Gastrocnemius medialis (tissue), 4 donors: ENCODE measurements at regions not wholly inside any gene's neighbourhood (a gene's known extent, or its start where the extent isn't known, plus 50 kb on each side); places are given as distances from the start of the nearest gene placed in this dataset.
"Not testable (repeated sequence)": the region's sequence is repeated elsewhere in the genome, so short reads cannot be mapped to it uniquely, and the experiment has no call there.

Source experiments
- ATAC-seq, 2 donors: fragments of 150-250 bp; one replicate each; pipeline ENCODE4 v1.9.1; 2016
- DNase-seq, 2 donors: peaks; one replicate each; pipeline ENCODE4 v3.0.0-alpha.2; 2019
- H3K27ac ChIP-seq, 4 donors: fragments of 200-600 bp; sonication (generic); 1 replicate in 1 of 4; 2 replicates in 3 of 4; pipeline ENCODE4 v1.5.1; 2016 to 2018; ENCODE audit warnings: mild to moderate bottlenecking in 2 of 4, moderate library complexity in 1 of 4
- H3K27me3 ChIP-seq, 3 donors: fragments of 200-600 bp; sonication (generic) in 2 of 3; 1 replicate in 1 of 3; 2 replicates in 2 of 3; pipeline versions ENCODE4 v1.5.1 to v1.6.0; 2016 to 2019; ENCODE audit warnings: mild to moderate bottlenecking in 1 of 3, moderate library complexity in 1 of 3
- H3K36me3 ChIP-seq, 2 donors: fragments of 200-600 bp; sonication (generic) in 1 of 2; one replicate each; pipeline ENCODE4 v1.5.1; 2017 to 2018
- H3K4me1 ChIP-seq, 2 donors: fragments of 200-600 bp; sonication (generic) in 1 of 2; one replicate each; pipeline ENCODE4 v1.5.1; 2016 to 2017; ENCODE audit warnings: mild to moderate bottlenecking in 2 of 2
- H3K4me3 ChIP-seq, 4 donors: fragments of 200-600 bp; sonication (generic) in 3 of 4; 1 replicate in 1 of 4; 2 replicates in 3 of 4; pipeline ENCODE4 v1.5.1; 2016 to 2019; ENCODE audit warnings: mild to moderate bottlenecking in 2 of 4
- H3K9me3 ChIP-seq, 3 donors: fragments of 200-600 bp; sonication (generic) in 2 of 3; 1 replicate in 1 of 3; 2 replicates in 2 of 3; pipeline ENCODE4 v1.5.1; 2016 to 2019
- POLR2A ChIP-seq, 2 donors: fragments of 450-650 bp; IDR thresholded peaks; one replicate each; pipeline ENCODE4 v1.6.1; 2017; ENCODE audit warnings: antibody characterized with exemption in 2 of 2, mild to moderate bottlenecking in 2 of 2, moderate library complexity in 2 of 2
- in situ Hi-C, 4 donors: fragments of 200-750 bp; cut with MboI; loops; one replicate each; pipeline versions ENCODE4 v1.15.0 to v1.8.0; 2017; ENCODE audit warnings: low sequenced_read_pairs in 4 of 4
- intact Hi-C: fragments of 100-400 bp; cut with DNase I; formaldehyde crosslinking; loops from one replicate; pipeline ENCODE4 v1.15.1; 2023; ENCODE audit warnings: low total_unique reads
- TF ChIP-seq, protein P1 (sequence below), 5 experiments: fragments of 450-650 bp in 3 of 5; fragments of 200-600 bp in 2 of 5; sonication (generic) in 2 of 5; IDR thresholded peaks in 4 of 5; conservative IDR thresholded peaks in 1 of 5; 1 replicate in 4 of 5; 2 replicates in 1 of 5; pipeline ENCODE4 v1.5.1; 2016 to 2019; ENCODE audit warnings: antibody characterized with exemption in 5 of 5, mild to moderate bottlenecking in 3 of 5, moderate library complexity in 3 of 5

DNA sequence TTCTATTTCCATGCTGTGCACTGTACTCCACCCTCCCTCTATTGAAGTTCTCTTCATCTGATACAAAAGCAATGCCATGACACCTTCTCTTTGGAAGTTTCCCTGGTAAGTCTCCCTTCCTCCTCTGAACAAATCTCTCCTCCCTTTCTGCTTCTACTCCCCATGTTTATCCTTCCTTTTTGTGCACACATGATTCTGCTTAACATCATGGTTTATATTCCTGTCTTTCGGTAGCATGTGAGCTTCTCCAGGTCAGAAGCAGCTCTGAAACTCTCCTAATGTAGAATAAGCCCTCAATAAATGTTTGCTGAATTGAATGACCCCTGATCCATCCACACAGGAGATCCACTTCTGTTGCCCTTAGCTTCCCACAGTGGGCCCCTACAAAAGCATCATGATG lies 328.6 kb downstream of the PLPP3 start:
- no peak for ATAC-seq
- Histone ChIP-seq H3K27me3 (no peaks in the 10 kb centered on the region), H3K36me3 (no peaks in the 10 kb centered on the region), H3K27ac (no peak overlapping the region), H3K4me1 (peaks cover 7 to 9% of the 10 kb centered on the region in 2 donors), H3K9me3 (no peaks in the 10 kb centered on the region), H3K4me3 (no peak overlapping the region)
- TF ChIP-seq, protein P1, sequence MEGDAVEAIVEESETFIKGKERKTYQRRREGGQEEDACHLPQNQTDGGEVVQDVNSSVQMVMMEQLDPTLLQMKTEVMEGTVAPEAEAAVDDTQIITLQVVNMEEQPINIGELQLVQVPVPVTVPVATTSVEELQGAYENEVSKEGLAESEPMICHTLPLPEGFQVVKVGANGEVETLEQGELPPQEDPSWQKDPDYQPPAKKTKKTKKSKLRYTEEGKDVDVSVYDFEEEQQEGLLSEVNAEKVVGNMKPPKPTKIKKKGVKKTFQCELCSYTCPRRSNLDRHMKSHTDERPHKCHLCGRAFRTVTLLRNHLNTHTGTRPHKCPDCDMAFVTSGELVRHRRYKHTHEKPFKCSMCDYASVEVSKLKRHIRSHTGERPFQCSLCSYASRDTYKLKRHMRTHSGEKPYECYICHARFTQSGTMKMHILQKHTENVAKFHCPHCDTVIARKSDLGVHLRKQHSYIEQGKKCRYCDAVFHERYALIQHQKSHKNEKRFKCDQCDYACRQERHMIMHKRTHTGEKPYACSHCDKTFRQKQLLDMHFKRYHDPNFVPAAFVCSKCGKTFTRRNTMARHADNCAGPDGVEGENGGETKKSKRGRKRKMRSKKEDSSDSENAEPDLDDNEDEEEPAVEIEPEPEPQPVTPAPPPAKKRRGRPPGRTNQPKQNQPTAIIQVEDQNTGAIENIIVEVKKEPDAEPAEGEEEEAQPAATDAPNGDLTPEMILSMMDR (IDR thresholded peaks at IDR 0.05 in 4 of 5, conservative IDR thresholded peaks at IDR 0.05 in 1 of 5): no peak
- no peak for TF ChIP-seq POLR2A (IDR thresholded peaks at IDR 0.05)
- in situ Hi-C loops: no loop called here
- intact Hi-C loops: loop anchor here (10.0 kb wide), 1 partner anchor 556 kb away; no protein-coding TSS in a partner anchor
- DNase-seq: no peak

DNA sequence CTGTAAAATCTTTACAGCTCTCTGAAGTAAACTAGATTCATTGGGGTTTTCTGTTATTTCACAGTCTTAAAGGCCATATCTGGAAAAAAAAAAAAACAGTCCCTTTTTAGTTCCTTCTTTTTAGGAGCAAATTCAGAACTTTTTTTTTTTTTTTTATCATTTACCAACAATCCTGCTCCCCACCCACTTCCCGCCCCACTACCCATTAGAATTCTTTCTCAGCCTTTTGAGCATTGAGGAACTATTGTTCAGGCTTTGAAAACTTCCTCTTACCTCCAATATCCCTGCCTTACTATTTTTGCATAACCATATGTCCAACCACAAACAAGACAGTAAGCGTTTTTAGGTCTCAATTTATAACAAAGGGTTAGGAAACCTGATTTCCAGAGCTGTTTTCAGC lies 330.1 kb downstream of the PLPP3 start:
- no peak for ATAC-seq
- DNase-seq: peak in 1 of 2 donors; percentile 16

DNA sequence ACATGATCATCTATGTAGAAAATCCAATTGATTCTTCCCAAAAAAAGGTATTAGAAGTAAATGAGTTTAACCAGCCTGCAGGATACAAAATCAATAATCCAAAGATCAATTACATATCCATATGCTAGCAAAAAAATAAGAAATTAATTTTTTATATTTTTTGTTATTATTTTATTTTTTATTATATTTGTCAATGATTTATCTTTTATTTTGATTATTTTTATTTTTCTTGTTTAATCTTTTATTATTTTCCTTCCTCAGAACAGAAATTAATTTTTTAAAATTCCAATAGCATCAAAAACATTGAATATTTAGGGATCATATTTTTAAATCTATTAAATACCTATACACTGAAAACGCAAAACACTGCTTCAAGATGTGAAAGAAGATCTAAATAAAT lies 331.2 kb downstream of the PLPP3 start:
- no peak overlapping the region for H3K27ac ChIP-seq
- H3K36me3 ChIP-seq: no peaks in the 10 kb centered on the region
- ATAC-seq (no peak), DNase-seq (no peak)
- in situ Hi-C loops (no loop called here), intact Hi-C loops (no loop called here)
- no peaks in the 10 kb centered on the region for H3K27me3 ChIP-seq
- H3K9me3 ChIP-seq: no peaks in the 10 kb centered on the region
- H3K4me1 ChIP-seq: no peaks in the 10 kb centered on the region
- no peak for TF ChIP-seq POLR2A (IDR thresholded peaks at IDR 0.05)
- TF ChIP-seq, protein P1 (IDR thresholded peaks at IDR 0.05 in 4 of 5, conservative IDR thresholded peaks at IDR 0.05 in 1 of 5): no peak
- H3K4me3 ChIP-seq: no peak overlapping the region

More for the DNA sequence above, 330.1 kb downstream of the PLPP3 start:
- no peaks in the 10 kb centered on the region for H3K27me3 ChIP-seq
- intact Hi-C loops: no loop called here
- in situ Hi-C loops: no loop called here
- H3K36me3 ChIP-seq: no peaks in the 10 kb centered on the region
- no peak overlapping the region for H3K27ac ChIP-seq
- H3K4me3 ChIP-seq: no peak overlapping the region
- no peaks in the 10 kb centered on the region for H3K4me1 ChIP-seq
- TF ChIP-seq, protein P1 (IDR thresholded peaks at IDR 0.05 in 4 of 5, conservative IDR thresholded peaks at IDR 0.05 in 1 of 5): no peak
- no peak for TF ChIP-seq POLR2A (IDR thresholded peaks at IDR 0.05)
- no peaks in the 10 kb centered on the region for H3K9me3 ChIP-seq

DNA sequence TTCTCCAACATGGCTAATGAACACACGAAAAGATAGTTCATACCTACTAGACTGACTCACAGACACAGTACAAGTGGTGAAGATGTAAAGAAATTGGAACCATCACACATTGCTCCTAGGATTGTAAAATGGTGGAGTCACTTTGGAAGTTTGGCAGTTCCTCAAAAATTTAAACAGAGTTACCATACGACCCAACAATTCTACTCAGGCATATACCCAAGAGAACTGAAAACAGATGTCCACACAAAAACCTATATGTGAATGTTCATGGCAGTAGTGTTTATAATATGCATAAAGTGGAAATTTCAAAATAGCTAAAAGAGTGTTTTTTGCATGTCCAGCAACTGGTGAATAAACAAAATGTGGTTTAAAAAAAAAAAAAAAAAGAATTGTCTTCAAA lies 332.6 kb downstream of the PLPP3 start:
- ATAC-seq, in situ Hi-C loops, H3K9me3 ChIP-seq, H3K36me3 ChIP-seq, H3K4me1 ChIP-seq, H3K27ac ChIP-seq, H3K27me3 ChIP-seq, H3K4me3 ChIP-seq, DNase-seq, intact Hi-C loops: not testable (repeated sequence)

DNA sequence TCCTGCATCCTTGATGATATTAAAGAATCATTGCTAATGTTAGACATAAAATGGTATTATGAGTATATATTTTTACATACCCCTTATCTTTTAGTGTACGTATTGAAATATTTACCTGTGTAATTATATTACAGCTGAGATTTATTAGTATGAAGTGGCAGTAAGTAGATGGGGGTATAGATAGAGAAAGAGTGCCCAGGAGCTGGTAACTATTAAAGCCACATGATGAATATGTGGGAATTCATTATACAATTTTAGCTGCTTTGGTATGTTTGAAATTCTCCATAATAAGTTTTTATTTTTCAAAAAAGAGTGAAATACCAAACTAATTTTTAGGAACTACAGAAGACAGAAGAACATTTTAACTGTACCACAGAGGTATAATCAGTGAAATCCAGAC lies 339.0 kb downstream of the PLPP3 start:
- no peak for TF ChIP-seq POLR2A (IDR thresholded peaks at IDR 0.05)
- TF ChIP-seq, protein P1 (IDR thresholded peaks at IDR 0.05 in 4 of 5, conservative IDR thresholded peaks at IDR 0.05 in 1 of 5): no peak
- Histone ChIP-seq H3K27me3 (no peaks in the 10 kb centered on the region), H3K4me1 (no peaks in the 10 kb centered on the region), H3K4me3 (no peak overlapping the region), H3K36me3 (no peaks in the 10 kb centered on the region), H3K27ac (no peak overlapping the region), H3K9me3 (no peaks in the 10 kb centered on the region)
- DNase-seq (no peak), ATAC-seq (no peak)
- in situ Hi-C loops: no loop called here
- intact Hi-C loops: no loop called here
